GM18517 (cell line): ENCODE measurements at regions not wholly inside any gene's neighbourhood (a gene's known extent, or its start where the extent isn't known, plus 50 kb on each side); places are given as distances from the start of the nearest gene placed in this dataset.
"Not testable (repeated sequence)": the region's sequence is repeated elsewhere in the genome, so short reads cannot be mapped to it uniquely, and the experiment has no call there.

Experiments used
- ATAC-seq: cut with Tn5 transposase; IDR thresholded peaks from one replicate; pipeline ENCODE4 v1.9.1; 2021; ENCODE audit warnings: mild to moderate bottlenecking, moderate library complexity; ENCODE audit not compliant: unreplicated experiment

GRCh38 chr16:29175411-29176153, 190.7 kb downstream of the LAT start:
- not testable (repeated sequence) for ATAC-seq

GRCh38 chr16:29173371-29174305, 188.8 kb downstream of the LAT start:
- not testable (repeated sequence) for ATAC-seq

GRCh38 chr16:29172098-29172724, 187.4 kb downstream of the LAT start:
- not testable (repeated sequence) for ATAC-seq

DNA sequence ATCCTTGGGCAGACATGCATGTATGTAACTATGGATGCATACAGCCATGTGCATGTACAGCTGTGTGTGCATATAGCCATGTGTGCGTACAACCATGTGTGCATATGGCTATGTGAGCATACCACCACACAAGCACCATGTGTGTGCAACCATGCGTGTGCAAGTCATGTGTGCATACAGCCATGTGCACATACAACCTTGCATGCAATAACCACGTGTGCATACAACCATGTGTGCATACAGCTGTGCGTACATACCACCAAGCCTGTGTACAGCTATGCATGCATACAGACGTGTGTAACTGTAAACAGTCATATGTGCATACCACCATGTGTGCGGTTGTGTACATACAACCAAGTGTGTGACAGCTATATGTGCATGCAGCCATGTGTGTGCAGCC, 186.4 kb downstream of the LAT start:
- not testable (repeated sequence) for ATAC-seq

DNA sequence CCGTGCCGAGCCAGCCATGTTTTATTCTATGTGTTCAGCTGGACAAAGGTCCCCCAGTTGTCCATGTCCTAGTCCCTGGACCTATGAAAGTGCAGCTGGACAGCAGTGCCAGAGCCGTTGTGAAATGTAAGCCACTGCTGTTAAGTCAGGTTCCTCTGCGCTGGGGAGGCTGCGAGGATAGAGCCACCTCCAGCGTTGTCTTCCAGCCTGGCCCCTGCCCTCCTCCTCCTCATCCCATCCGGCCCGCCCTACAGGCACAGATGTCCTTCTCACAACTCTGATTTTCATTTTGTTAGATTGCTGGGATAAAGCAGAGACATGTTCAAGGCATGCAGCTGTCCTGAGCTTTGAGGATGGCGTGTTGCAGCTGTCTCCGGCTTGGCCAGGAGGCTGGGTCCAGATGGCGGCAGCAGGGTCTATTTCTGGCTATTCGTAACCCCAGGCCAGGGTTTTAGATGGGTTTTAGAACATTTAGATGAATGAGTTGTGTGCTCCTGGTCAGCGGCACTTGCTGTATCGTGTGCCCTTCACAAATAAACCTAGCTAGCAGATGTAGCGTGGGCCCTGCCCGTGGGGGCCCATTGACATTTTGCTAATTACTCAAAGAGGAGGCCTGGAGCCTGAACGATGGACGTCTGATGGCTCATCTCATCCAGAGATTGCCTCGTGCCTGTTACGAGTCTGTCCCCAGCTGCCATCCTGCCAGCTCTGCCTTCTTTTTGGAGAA, 185.7 kb downstream of the LAT start:
- ATAC-seq, result not testable (repeated sequence)

- not testable (repeated sequence) for ATAC-seq
Measured at GRCh38 chr16:29169295-29169994, 184.6 kb downstream of the LAT start.

DNA sequence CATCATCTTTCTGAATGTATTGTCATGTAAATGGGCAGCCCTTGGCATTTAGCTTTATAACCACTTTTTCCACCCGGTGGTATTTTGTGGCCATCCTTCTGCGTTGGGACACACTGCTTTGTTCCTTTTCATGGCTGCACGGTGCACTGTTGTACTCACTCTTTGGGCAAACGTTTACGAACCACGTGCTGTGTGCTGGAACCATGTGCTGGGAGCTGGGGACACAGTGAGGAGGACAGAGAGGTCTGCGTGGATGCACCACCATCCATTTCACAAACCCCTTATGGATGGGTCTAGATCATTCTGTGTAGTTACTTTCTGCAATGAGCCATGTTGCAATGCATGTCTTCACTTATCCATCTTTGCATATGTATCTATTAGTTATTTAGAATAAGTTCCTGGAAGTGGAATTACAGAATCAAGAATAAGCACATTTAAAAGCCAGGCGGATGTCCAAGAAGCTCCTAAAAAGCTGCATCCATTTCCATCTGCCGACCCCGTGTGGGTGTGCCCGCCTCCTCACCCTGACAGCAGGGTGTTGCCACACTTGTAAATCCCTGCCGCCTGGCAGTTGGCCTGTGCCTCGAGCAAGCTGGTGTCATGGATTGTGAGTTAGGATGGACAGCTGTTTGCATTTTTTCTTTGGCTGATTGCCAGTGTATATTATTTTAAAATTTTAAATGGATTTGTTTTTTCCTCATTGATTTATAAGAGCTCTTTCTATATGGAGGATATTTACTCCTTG, 183.8 kb downstream of the LAT start:
- ATAC-seq, result not testable (repeated sequence)

DNA sequence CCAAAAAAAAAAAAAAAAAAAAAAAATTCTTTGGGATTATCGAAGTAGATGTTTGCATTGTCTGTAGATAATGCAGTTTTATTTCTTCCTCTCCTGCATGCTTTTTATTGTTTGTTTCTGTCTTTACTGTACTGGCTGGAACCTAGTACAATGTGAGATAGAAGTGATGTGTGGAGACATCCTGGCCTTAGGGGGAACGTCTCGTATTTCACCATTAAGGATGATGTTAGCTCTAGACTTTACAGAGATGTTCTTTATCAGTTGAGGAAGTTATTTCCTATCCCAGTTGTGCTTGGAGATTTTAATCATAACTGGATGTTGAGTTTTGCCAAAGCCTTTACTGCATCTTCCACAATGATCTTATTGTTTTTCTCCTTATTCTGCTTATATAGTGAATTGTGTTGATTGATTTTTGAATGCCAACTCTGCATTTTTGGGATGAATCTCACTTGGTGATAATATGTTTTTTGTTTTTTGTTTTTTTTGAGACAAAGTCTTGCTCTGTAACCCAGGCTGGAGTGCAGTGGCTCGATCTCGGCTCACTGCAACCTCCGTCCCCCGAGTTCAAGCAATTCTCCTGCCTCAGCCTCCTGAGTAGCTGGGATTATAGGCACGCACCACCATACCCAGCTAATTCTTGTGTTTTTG, 179.7 kb downstream of the LAT start:
- ATAC-seq, result not testable (repeated sequence)

- not testable (repeated sequence) for ATAC-seq
Measured at GRCh38 chr16:29160171-29160570, 175.3 kb downstream of the LAT start.

DNA sequence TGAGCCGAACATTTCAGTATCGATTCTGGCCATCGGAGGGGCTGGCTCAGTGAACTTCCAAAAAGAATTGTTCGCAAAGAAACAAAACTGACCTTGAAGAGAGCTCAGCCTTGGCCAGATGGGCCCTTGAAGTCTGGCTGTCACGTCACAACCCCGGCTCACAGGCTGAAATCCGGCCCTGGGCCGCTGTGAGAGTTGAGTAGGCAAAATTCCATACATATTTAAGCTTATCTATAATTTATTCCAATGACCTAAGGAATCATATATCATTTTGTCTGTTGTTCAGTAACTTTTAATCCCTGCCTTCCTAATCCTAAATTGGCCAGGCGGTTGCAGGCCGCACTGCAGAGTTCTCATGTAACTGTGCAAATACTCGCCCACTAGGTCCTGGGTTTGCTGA, 174.8 kb downstream of the LAT start:
- ATAC-seq, result not testable (repeated sequence)

DNA sequence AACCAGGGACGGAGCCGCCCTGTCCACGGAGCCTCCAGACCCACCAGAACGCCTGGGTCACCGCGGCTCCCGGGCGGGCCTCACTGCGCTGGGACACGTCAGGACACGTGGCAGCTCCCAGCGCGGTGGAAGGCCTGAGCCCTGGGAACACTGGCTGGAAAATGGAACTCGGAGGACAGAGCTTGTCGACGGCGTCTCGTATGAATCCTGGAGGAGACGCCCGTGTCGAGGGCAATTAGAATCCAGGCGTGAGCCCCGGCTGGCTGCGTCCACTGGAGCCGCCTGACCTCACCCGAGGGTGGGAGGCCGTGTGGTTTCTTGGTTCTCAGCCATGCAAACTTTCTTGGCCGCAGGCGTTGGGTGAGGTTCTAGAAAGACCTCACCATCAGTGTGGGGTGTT, 173.9 kb downstream of the LAT start:
- ATAC-seq, result no peak

- not testable (repeated sequence) for ATAC-seq
Measured at GRCh38 chr16:29158031-29158784, 173.4 kb downstream of the LAT start.

GRCh38 chr16:29157051-29157923, 172.4 kb downstream of the LAT start:
- ATAC-seq, result not testable (repeated sequence)

GRCh38 chr16:29156511-29156910, 171.7 kb downstream of the LAT start:
- no peak for ATAC-seq

DNA sequence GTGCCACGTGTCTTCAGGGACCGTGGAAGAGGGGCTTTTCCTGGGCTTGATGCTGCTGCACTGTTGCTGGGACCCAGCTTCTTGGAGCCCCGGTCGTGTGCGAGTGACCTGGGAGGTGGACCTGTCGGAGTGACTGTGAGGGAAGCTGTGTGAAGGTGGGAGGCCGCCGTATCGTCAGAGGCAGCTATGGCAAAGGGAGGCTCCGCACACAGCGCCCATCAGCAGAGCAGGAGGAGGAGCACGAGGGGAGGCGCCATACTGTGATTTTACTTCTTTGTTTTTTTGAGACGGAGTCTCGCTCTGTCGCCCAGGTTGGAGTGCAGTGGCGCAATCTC, 171.0 kb downstream of the LAT start:
- not testable (repeated sequence) for ATAC-seq

DNA sequence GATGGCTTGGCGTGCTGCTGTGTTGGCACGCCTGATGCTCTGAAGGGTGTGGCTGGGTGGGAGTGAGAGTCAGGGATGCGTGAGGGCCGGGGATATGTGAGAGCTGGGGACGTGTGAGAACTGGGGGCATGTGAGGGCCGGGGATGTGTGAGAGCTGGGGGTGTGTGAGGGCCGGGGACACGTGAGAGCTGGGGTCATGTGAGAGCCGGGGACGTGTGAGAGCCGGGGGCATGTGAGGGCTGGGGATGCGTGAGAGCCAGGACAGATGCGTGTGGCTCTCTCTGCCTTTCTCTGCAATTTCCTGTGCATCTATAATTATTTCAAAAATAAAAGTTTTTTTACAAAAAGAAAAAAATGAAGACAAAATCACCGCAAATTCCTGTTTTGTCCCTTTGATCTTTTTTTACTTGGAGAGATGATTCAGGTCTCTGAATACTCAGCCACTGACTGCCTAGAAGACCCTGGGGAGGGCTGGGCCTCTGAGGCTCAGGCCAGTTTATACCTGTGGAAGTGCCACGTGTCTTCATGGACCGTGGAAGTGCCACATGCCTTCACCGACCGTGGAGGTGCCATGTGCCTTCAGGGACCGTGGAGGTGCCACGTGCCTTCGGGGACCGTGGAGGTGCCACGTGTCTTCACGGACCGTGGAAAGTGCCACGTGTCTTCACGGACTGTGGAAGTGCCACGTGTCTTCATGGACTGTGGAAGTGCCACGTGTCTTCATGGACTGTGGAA, 170.4 kb downstream of the LAT start:
- ATAC-seq, result not testable (repeated sequence)

DNA sequence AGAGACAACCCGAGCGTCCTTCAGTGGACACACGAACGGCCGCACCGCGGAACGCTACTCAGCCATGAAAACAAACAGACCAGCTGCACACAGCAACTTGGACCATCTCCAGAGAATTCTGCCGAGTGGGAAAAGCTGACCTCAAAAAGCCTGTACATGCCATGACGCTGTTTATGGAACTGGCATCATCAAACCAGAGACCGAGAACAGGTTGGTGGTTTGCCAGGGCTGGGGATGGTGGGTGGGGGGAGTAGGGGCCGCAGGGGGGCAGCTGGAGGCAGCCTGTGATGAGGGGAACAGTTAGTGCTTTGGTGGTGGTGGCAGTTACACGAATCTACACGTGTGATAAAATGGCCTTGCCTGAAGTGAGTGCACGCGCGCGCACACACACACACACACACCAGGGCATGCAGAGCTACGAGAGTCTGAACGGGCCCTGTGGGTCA, 169.8 kb downstream of the LAT start:
- no peak for ATAC-seq
